ENCODE measurements at regions not wholly inside any gene's neighbourhood (a gene's known extent, or its start where the extent isn't known, plus 50 kb on each side); places are given as distances from the start of the nearest gene placed in this dataset.

DNA sequence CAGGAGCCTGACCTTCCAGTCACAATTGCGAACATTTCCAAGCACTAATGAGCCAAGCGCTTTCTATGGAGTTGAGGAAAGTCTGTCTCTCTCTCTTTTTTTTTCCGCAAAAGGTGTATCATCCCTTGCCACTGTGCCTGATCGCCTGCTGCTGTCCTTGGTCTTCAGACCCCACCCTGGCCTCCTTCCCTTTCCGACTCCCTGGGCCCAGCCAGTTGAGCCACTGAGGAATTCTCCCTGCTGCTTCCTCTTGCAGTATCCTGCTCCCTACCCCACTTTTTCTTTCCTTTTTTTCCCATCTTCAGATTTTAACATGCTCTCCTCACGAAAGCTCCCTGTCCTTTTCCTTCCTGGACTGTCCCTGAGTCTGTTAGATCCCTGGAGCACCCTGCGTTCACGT is 396.5 kb upstream of the C2CD4B start:
- DNase-seq (no peak), ATAC-seq (no peak)
- H3K4me1 ChIP-seq, result no peaks in the 10 kb centered on the region
- no peaks in the 10 kb centered on the region for H3K36me3 ChIP-seq
- H3K27ac ChIP-seq, result no peak overlapping the region
- H3K9me3 ChIP-seq, result no peaks in the 10 kb centered on the region
- H3K27me3 ChIP-seq, result peaks cover 0 to 12% of the 10 kb centered on the region in 2 donors
- TF ChIP-seq POLR2A (IDR thresholded peaks at IDR 0.05) (no peak), CTCF (IDR thresholded peaks at IDR 0.05) (no peak)
- 85% methylated on average over 7 of the region's 8 CpGs for WGBS (ENCODE audit: insufficient coverage, low coverage, low lambda C conversion rate, missing lambda C conversion rate)
- no peak overlapping the region for H3K4me3 ChIP-seq
- intact Hi-C loops (cut with DNase I), result no loop called here

GRCh38 chr15:62564886-62565633 is 400.0 kb upstream of the C2CD4B start:
- Histone ChIP-seq H3K27me3 (peaks cover 0 to 23% of the 10 kb centered on the region in 2 donors), H3K4me3 (no peak overlapping the region), H3K36me3 (no peaks in the 10 kb centered on the region), H3K27ac (no peak overlapping the region), H3K4me1 (peaks cover 0 to 10% (median 4%) of the 10 kb centered on the region in 4 donors), H3K9me3 (no peaks in the 10 kb centered on the region)
- no peak for TF ChIP-seq CTCF (IDR thresholded peaks at IDR 0.05)
- no peak for TF ChIP-seq POLR2A (IDR thresholded peaks at IDR 0.05)
- intact Hi-C loops (cut with DNase I), result no loop called here
- WGBS (ENCODE audit: insufficient coverage, low coverage, low lambda C conversion rate, missing lambda C conversion rate), result 83% methylated on average over 4 of the region's 4 CpGs
- DNase-seq, result no peak
- no peak for ATAC-seq

DNA sequence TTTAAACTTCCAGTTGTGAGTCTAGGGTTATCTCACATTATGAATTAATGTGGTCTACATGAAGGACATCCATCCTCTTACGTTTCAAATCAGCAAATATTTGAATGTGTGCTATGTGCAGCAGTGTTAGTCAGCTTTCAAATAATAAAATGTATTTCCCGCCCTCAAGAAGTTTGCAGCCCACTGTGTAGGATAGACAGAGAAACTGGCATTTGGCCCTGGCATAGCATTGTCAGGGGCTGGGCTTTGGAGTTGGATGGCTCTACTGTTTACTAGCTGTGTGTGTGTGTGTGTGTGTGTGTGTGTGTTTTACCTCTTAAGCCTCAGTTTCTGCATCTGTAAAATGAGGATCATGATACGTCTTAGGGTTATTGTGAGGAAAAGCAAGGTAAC is 400.5 kb upstream of the C2CD4B start:
- Histone ChIP-seq H3K27me3 (peaks cover 0 to 20% of the 10 kb centered on the region in 2 donors), H3K27ac (no peak overlapping the region), H3K4me1 (peaks cover 0 to 15% (median 4%) of the 10 kb centered on the region in 4 donors), H3K4me3 (no peak overlapping the region), H3K9me3 (no peaks in the 10 kb centered on the region), H3K36me3 (no peaks in the 10 kb centered on the region)
- DNase-seq (no peak), ATAC-seq (no peak)
- TF ChIP-seq POLR2A (IDR thresholded peaks at IDR 0.05) (no peak), CTCF (IDR thresholded peaks at IDR 0.05) (no peak)
- intact Hi-C loops (cut with DNase I), result no loop called here
- 67% methylated on average over 3 of the region's 3 CpGs for WGBS (ENCODE audit: insufficient coverage, low coverage, low lambda C conversion rate, missing lambda C conversion rate)

DNA sequence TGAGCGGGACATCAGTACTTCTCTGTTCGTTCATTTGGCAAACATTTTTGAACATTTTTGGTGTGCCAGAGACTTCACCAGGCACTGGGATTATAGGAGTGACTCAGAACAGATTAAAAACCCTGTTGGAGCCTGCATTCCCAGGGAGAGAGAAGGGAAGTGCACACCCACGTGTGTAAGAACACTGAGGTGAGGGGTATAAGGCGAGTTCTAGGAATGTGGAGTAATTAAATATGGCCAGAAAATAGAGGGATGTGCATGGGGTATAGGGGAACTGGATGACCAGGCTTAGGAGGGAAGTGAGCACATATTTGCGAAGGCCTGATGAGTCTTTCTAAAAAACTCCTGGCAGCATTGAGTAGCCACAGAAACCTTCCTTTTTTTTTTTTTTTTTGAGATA is 401.2 kb upstream of the C2CD4B start:
- Histone ChIP-seq H3K4me1 (peaks cover 0 to 15% (median 4%) of the 10 kb centered on the region in 4 donors), H3K36me3 (no peaks in the 10 kb centered on the region), H3K9me3 (no peaks in the 10 kb centered on the region), H3K4me3 (no peak overlapping the region), H3K27ac (no peak overlapping the region), H3K27me3 (peaks cover 0 to 20% of the 10 kb centered on the region in 2 donors)
- intact Hi-C loops (cut with DNase I), result no loop called here
- no peak for DNase-seq
- TF ChIP-seq CTCF (IDR thresholded peaks at IDR 0.05), result no peak
- no peak for ATAC-seq
- WGBS (ENCODE audit: insufficient coverage, low coverage, low lambda C conversion rate, missing lambda C conversion rate), result 68% methylated on average over 4 of the region's 5 CpGs
